HG03045 (cell line): ENCODE measurements at regions not wholly inside any gene's neighbourhood (a gene's known extent, or its start where the extent isn't known, plus 50 kb on each side); places are given as distances from the start of the nearest gene placed in this dataset.

Experiments used
- ATAC-seq: cut with Tn5 transposase; IDR thresholded peaks from one replicate; pipeline ENCODE4 v1.9.1; 2021; ENCODE audit warnings: mild to moderate bottlenecking, moderate library complexity; ENCODE audit not compliant: unreplicated experiment

DNA sequence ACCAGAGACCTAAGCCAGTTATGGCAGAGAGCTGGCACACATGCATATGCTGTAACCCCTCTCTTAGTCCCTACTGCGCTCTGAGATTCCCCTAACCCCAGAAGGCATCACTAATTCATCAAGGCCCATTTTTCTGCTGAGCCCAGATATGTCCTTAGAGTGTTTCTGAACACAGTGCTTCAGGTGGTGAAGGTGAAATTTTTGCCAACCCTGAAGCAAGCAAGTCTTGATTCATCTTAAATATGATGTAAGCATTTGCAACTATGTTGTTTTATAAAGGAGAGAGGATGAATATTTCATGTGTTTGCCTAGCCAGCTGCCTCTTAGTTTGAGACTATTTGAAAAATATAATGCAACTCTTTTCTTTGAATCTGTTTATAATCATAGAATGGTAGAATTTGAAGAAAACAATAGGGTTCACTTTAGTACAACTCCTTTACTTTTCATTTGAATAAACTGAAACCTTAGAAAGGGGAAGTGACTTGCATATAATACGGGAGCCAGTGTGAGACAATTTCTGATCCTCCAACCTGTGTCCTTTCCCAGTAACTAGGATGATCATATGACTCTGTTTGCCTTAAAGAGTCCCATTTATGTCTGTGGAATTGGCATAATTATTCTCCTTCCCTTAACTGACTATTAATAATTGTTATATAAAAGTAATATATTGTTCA is 194.3 kb upstream of the MTNR1B start:
- ATAC-seq: no peak

DNA sequence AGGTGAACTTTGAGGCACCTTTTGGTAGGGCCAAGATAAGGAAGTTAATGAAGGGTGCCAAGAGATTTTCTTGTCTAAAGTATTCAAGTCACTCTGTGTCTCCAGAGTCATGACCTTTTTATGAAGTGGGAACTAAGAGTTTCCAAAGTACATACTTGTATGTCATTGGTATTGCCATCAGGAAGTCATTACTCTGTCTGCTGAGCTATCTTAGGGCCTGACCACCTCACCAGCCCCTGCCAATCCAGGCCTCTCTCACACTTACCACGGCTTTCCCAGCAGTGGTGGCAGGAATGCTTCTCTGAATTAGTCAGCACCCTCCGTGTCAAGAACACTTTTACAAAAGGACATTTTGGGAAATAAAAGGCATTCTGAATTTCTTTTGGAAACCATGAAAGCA is 192.8 kb upstream of the MTNR1B start:
- ATAC-seq: no peak

DNA sequence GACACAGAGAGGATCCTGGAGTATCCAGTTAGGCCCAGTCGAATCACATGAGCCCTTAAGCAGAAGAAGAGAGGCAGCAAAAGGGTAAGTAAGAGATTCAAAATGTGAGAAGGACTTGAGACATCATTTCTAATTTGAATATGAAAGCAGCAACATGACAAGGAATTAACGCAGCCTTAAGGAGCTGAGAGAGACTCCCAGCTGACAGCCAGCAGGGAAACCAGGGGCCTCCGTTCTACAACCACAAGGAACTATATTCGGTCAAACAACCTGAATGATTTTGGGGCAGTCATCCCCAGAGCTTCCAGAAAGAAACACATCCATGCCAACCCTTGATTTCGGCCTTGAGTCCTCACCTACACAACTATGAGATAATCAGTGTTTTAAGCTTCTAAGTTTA is 189.7 kb upstream of the MTNR1B start:
- no peak for ATAC-seq

DNA sequence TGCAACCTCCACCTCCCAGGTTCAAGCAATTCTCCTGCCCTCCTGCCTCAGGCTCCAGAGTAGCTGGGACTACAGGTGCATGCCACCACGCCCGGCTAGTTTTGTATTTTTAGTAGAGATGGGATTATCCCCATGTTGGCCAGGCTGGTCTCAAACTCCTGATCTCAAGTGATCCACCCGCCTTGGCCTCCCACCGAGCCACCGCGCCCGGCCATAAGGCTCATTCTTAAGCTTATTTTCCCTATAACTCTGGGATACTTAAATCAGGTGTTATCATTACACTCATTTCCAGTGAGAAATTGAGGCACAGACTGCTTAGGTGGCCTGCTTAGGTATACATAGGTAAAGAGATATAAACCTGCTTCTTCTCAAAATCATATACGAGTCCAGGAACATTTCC is 188.3 kb upstream of the MTNR1B start:
- no peak for ATAC-seq

DNA sequence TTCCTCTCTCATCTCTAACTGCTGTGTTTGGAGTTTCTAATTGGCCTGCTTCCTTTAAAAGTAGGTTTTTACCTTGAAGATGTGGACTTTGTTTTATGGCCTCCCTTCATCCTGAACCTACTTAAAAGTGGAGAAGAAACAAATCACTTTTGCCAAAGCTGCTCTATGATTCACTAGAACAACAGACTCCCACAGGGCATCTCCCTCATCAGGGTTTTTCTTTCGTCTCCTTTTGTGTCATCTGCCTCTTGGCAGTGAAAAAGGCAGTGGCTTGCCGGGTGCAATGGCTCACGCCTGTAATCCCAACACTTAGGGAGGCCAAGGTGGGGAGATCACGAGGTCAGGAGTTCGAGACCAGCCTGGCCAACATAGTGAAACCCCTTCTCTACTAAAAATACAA is 186.6 kb upstream of the MTNR1B start:
- ATAC-seq: no peak

DNA sequence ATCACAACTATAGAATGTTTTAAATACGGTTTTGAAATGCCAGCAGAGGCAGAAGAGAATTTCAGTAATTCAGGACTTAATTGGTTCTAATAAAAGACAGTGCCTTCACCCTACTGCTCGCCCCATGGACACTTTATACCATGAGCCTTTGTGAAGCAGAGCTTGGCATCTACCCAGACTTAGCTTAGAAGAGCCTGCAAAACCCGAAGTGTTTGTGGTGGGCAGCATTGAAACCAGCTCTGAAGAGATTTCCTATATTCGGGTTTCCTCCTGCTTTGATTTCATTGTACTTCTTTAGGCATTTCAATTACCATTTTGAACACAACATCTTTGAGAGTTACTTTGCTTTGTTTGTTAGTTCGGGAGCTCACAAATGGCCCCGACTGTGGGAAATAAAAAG is 185.1 kb upstream of the MTNR1B start:
- no peak for ATAC-seq

DNA sequence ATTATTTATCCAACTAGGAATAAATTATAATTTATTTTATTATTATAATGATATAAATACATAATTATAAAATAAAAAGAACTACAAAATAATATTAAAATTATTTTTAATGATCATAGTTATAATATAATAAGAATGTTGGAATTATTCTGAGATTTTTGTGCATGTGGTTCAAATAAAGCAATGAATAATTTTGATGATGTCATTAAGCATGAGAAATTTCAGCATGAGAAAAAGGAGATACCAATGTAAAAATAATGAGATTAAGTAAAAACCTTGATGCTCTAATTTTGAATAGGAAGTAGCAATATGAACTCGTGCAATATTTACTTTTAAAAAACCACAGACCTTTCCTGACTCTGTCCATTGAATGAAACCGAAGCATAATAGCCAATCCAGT is 181.8 kb upstream of the MTNR1B start:
- no peak for ATAC-seq

DNA sequence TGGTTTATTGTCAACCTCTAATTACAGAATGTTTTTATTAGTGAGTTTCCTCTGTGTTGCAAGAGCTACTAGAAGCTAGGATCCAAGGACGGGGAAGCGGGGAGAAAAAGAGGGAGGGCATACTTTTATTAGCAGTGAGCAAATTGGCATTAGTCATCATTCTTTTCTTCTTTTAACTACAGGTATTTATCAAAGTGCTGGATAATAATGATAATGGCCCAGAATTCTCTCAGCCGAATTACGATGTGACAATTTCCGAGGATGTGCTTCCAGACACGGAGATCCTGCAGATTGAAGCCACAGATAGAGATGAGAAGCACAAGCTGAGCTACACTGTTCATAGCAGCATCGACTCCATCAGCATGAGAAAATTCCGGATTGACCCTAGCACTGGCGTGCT is 179.7 kb upstream of the MTNR1B start:
- no peak for ATAC-seq

DNA sequence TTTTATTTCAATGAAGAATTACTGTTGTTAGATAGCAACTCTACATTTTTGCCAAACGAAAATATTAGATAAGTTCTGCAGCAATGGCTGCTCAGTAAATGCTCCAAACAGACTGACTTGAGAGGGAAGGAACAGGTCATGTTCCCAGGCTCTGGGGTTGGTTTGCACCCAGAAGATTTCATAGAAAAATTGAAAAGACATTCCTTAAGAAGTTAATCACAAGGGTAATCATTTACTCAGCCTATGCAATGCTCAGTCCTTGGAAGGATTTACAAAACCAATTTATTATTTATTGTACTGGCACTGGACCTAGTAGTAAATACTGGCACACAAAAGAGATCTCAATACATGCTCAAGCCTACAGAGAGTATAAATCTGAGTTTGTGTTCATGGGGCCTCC is 179.1 kb upstream of the MTNR1B start:
- no peak for ATAC-seq

DNA sequence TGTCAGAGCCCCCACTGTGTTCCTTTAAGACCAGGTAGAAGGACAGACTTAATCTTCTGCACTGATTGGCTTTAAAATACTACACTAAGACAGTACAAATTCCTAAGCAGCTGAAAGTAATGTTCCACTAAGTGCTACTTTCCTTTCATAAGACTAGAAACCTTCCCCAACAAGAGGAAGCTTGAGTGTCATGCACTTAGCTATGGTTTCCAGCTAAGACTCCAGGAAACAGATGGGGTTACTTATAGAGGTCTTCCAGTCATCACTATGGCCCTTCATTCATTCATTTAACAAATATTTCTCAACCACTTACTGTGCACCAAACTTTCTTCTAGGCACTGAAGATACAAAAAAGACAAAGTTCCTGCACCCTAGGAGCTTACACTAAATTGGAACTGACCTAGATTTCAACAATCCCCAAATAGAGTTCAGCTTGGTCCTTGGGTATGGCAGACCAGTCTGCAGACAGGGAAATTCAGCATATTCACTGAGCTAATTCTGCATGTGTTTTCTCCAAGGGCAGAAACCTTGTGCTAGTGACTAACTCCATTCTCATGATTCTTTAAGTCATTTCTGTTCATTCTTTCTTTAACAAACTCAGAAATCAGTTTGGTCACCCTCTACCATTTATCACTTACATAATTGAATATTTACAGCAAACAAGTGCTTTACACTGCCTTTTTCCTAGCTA is 178.4 kb upstream of the MTNR1B start:
- ATAC-seq: no peak

DNA sequence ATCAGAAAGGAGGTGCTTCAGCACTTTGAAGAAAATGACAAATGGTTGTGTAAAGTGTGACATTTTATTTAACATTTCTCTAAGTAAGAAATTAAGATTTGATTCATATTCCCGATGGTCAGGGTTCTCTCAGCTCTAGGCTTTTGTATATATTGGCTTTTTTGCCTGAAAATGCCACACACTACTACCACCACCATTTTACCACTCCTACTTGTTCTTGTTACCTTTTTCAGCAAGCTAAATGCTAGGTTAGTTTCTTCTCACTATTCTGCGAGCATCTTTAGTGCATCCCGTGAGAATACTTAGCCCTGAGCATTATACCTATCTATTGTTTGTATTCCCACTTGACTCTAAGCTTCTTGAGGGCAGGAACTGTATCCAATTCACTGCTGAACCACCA is 177.6 kb upstream of the MTNR1B start:
- no peak for ATAC-seq

DNA sequence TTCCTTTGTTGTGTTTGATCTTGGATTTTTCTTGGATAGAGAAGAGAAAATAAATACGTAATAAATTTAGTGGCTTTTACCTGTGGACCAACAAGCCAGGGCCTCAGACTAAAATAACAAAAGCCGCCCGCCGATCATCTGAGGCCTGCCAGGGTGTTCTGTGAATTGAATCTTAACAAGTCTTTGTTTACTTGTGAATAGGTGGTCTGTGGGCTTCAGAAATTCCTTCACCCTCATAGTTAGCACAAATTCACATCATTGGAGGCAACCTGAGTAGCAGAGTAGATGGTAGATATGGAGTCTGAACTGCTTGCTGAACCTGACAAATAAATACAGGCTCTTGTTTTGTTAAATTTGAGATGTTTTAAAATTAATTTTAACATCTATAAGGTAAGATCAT is 176.3 kb upstream of the MTNR1B start:
- no peak for ATAC-seq

DNA sequence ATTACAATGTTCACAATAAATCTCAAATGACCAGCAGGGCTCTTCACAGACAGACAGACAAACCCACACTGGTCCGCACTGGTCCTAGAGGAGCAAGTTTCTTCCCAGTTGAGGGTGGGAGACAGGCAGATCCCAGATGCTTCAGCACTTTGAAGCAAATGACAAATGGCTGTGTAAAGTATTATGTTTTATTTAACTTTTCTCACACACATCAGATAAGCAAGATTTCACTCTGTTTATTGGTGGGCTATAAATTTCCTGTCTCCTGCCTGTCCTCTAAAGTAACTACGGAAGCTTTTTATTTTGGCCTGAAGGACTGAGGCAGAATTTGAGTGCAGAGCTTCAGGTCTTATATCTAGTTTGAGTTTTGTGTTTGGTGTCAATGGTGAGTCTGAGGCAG is 174.7 kb upstream of the MTNR1B start:
- ATAC-seq: no peak

DNA sequence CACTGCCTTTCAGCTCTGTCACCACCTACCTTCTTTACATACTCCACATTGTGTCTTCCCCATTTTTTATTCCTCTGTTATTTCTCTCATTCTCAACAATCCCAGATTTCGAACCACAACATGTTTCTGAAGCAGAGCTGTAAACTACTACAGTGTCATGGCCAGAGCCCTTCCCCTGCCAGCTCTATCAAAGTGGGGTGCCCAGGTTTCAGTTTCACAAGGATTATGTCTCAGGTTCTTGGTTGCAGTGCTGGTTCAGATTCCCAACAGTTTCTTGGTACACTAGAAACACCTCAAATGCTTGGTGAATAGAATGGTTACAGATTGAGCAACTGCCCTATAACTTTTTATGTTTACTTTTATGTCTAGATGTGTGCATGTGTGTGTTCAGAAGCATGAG is 172.7 kb upstream of the MTNR1B start:
- no peak for ATAC-seq

DNA sequence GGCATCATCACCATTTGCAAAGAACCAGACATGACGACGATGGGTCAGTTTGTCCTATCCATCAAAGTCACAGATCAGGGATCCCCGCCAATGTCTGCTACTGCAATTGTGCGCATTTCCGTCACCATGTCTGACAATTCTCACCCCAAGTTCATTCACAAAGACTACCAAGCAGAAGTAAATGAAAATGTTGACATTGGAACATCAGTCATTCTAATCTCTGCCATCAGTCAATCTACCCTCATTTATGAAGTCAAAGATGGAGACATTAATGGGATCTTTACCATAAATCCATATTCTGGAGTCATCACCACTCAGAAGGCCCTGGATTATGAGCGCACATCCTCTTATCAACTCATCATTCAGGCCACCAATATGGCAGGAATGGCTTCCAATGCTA is 171.6 kb upstream of the MTNR1B start:
- ATAC-seq: no peak

DNA sequence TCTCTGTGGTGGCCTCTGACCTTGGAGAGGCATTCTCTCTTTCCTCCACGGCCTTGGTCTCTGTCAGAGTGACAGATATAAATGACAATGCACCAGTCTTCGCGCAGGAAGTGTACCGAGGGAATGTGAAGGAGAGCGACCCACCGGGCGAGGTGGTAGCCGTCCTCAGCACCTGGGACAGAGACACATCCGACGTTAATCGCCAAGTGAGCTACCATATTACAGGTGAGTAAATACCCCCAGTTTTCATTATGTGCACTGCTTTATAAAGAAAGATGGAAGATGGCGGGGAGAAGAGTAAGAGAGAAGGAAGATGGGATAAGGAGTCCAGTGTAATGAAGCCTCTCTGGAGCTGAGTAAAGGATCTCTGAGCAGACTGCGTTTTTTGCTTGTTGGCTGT is 167.8 kb upstream of the MTNR1B start:
- no peak for ATAC-seq

DNA sequence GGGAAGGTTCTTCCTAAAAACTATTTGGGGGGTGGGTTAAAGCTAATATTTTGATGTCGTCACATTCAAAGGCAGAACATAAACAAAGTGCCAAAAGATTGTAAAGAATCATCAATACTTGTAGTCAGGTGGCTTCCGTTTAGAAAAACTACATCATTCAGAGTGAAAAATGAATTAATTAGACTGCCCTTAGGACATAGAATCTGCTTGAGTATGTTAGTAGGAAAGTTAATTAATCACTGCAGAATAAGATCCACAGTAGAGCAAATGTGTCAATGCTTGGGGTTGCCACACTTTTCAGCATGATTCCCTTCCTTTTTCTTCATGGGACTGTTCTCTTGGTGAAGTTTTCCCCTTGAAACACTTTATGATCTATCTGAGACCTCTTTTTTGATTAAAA is 166.8 kb upstream of the MTNR1B start:
- ATAC-seq: no peak

DNA sequence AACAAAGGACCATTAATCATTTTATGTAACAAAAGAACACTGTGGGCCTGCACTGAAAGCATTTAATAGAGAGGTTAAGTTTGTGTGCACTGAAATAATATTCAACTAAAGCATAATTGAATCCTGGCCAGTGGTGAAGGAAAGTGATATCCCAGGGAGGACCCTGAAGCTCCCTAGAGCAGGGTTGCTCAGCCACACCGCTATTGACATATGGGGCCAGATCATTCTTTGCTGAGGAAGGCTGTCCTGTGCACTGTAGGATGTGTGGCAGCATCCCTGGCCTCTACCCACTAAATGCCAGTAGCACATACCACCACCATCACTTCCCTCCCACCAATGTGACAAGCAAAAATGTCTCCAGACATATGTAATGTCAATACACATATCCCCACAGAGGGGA is 166.1 kb upstream of the MTNR1B start:
- ATAC-seq: no peak

DNA sequence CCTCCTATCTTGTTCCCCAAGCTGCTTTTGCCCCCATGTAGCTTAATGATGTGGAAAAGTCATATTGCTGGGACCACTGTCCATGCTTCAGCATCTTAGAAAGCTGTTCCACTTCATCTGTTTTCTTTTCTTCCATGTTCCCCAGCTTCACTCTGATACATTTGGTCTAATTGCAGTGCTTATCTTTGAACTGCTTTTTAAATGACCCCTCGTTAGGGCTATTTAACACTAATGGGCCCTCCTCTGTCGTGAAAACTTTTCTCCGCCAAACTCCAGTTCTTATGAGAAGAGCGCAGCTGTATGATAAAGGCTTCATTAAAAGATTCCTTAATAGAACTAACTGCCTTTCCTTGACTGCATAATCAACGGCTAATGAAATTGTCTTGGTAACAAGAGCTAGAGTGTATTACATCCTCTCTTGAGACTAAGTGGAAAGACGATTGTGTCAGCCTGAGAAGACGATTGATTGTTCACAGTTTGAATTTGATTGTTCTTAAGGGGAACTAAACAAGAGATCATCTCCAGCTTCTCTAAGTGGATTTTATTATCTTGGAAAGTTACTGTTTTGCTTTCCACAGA is 165.0 kb upstream of the MTNR1B start:
- no peak for ATAC-seq

DNA sequence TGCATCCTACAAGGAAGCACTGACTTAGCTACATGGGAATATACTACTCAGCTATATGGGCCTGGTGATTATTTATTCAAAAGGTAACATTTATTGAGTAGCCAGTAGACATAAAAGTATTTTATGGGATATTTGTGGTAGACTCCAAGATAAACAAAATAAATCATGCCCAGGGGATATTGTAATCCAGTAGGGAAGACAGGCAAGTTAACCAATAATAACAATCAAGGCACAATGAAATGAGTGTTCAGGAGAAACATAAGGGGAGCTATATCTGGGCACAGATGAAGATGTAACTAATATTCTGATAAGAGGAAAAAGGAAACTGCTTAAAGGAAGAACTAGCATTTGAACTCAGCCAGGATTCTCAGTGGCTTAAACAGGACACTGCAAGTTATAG is 161.4 kb upstream of the MTNR1B start:
- no peak for ATAC-seq

DNA sequence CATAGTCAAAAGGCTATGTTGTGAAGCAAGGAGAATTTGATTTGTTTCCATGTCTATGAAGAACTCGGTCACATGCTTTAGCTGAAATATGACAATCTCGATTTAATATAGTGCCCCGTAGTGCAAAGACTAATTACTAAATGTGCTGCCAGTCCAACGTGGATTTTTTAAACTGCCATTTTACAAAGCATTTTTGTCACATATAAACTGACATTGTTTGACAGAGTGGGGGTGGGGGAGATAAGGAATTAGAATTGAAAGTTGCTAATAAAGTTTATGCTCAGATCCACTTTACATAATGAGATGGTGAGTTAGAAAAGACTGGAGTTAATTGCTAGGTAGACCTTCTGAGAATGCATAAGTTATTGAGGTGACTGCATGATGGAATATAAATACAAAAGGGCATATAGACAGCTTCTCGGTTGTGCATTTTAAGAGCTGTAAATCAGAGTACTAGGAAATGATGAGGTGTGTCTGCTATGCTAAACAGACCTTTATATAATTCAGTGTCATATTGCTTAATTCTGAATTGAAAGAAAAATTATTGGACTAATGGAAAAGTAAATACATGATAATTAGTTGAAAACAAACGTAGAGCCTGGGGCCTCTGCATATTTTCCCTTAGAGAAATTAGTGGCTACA is 158.9 kb upstream of the MTNR1B start:
- ATAC-seq: no peak

DNA sequence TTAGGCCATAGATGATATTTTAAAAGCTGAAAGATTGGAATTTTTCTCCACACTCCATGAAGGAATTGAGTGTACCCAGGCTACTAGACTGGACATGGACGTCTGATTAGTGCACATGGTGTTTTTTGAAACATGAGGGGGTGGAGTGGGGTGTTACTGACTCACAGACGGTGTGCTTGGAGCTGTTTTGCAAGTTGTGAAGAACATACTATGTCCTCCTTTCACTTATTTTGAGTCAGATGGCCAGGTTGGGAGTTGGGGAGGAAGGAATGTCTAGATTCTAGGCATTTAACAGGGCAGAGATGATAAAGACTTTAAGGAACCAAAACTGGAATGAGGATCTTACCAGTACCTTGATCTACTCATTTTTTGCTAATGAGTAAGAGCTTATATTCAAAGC is 158.1 kb upstream of the MTNR1B start:
- no peak for ATAC-seq
